HG03039 (cell line): ENCODE measurements at regions not wholly inside any gene's neighbourhood (a gene's known extent, or its start where the extent isn't known, plus 50 kb on each side); places are given as distances from the start of the nearest gene placed in this dataset.

Source experiments
- ATAC-seq: cut with Tn5 transposase; IDR thresholded peaks from one replicate; pipeline ENCODE4 v1.9.1; 2021; ENCODE audit warnings: mild to moderate bottlenecking, moderate library complexity; ENCODE audit not compliant: unreplicated experiment

- no peak for ATAC-seq
Measured at GRCh38 chr4:53921856-53922255, 142.5 kb downstream of the CHIC2 start.

GRCh38 chr4:53920883-53921282 lies 143.5 kb downstream of the CHIC2 start:
- ATAC-seq, result no peak

- ATAC-seq, result no peak
Measured at GRCh38 chr4:53920116-53920515, 144.3 kb downstream of the CHIC2 start.

- no peak for ATAC-seq
Measured at GRCh38 chr4:53919535-53919934, 144.9 kb downstream of the CHIC2 start.

- ATAC-seq, result no peak
Measured at GRCh38 chr4:53917729-53918128, 146.7 kb downstream of the CHIC2 start.

- ATAC-seq, result no peak
Measured at GRCh38 chr4:53916431-53916889, 147.9 kb downstream of the CHIC2 start.

- ATAC-seq, result no peak
Measured at GRCh38 chr4:53914313-53915016, 149.9 kb downstream of the CHIC2 start.

- no peak for ATAC-seq
Measured at GRCh38 chr4:53913771-53914170, 150.6 kb downstream of the CHIC2 start.

- ATAC-seq, result no peak
Measured at GRCh38 chr4:53912766-53913497, 151.5 kb downstream of the CHIC2 start.

- ATAC-seq, result no peak
Measured at GRCh38 chr4:53908661-53909078, 155.7 kb downstream of the CHIC2 start.

GRCh38 chr4:53907772-53908171 lies 156.6 kb downstream of the CHIC2 start:
- ATAC-seq, result no peak

GRCh38 chr4:53906606-53907190 lies 157.7 kb downstream of the CHIC2 start:
- ATAC-seq, result no peak

- ATAC-seq, result peak; percentile 63
Measured at GRCh38 chr4:53905941-53906377, 158.4 kb downstream of the CHIC2 start.

GRCh38 chr4:53905276-53905940 lies 159.0 kb downstream of the CHIC2 start:
- ATAC-seq, result no peak

GRCh38 chr4:53902786-53903185 lies 161.6 kb downstream of the CHIC2 start:
- no peak for ATAC-seq

- ATAC-seq, result no peak
Measured at GRCh38 chr4:53900271-53900649, 164.1 kb downstream of the CHIC2 start.

- no peak for ATAC-seq
Measured at GRCh38 chr4:53899586-53900270, 164.7 kb downstream of the CHIC2 start.

GRCh38 chr4:53895137-53895536 lies 169.3 kb downstream of the CHIC2 start:
- no peak for ATAC-seq

- no peak for ATAC-seq
Measured at GRCh38 chr4:53890461-53890860, 173.9 kb downstream of the CHIC2 start.

GRCh38 chr4:53889326-53890055 lies 174.9 kb downstream of the CHIC2 start:
- no peak for ATAC-seq
